ENCODE measurements at regions not wholly inside any gene's neighbourhood (a gene's known extent, or its start where the extent isn't known, plus 50 kb on each side); places are given as distances from the start of the nearest gene placed in this dataset.

DNA sequence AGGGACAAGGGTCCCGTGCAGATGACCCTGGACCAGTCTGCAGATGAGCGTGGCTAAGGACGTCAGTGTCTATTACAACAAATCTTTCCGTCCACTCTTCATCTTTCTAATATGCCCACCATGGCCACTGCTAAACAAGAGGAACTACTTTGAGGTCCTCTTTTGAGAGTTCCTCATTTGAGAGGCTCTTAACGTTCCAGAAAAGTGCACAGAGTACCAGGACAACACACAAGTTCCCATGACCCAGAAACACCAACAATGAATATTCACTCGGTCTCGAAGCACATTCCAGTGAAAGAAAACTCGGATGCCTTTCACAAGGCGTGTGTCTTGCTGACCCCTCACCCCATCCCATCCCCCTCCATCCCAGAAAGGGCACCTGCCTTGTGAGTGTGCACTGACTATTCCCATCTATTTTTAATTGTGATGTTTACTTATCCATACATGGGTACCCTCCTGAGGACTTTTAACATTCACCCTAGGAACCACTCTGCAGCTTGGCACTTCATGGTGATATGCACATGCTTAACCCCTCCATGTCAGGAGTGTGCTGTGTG lies 157.0 kb downstream of the SHANK2 start:
- TF ChIP-seq, protein P1, sequence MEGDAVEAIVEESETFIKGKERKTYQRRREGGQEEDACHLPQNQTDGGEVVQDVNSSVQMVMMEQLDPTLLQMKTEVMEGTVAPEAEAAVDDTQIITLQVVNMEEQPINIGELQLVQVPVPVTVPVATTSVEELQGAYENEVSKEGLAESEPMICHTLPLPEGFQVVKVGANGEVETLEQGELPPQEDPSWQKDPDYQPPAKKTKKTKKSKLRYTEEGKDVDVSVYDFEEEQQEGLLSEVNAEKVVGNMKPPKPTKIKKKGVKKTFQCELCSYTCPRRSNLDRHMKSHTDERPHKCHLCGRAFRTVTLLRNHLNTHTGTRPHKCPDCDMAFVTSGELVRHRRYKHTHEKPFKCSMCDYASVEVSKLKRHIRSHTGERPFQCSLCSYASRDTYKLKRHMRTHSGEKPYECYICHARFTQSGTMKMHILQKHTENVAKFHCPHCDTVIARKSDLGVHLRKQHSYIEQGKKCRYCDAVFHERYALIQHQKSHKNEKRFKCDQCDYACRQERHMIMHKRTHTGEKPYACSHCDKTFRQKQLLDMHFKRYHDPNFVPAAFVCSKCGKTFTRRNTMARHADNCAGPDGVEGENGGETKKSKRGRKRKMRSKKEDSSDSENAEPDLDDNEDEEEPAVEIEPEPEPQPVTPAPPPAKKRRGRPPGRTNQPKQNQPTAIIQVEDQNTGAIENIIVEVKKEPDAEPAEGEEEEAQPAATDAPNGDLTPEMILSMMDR (IDR thresholded peaks at IDR 0.05), result no peak
- TF ChIP-seq EZH2 (IDR thresholded peaks at IDR 0.05), result no peak
- no peak for TF ChIP-seq EZH2phosphoT487 (IDR thresholded peaks at IDR 0.05)
